Tibial artery (tissue), 4 donors: ENCODE measurements at regions not wholly inside any gene's neighbourhood (a gene's known extent, or its start where the extent isn't known, plus 50 kb on each side); places are given as distances from the start of the nearest gene placed in this dataset.

Experiments used
- DNase-seq, 2 donors: peaks; one replicate each; pipeline ENCODE4 v3.0.0-alpha.2; 2019
- H3K27ac ChIP-seq, 2 donors: fragments of 200-600 bp; sonication (generic) in 1 of 2; 1 replicate in 1 of 2; 2 replicates in 1 of 2; pipeline ENCODE4 v1.5.1; 2018 to 2019; ENCODE audit warnings: mild to moderate bottlenecking in 1 of 2
- H3K27me3 ChIP-seq, 2 donors: fragments of 200-600 bp; sonication (generic) in 1 of 2; one replicate each; pipeline versions ENCODE4 v1.5.1 to v1.6.0; 2016 to 2019
- H3K36me3 ChIP-seq, 3 donors: fragments of 200-600 bp; sonication (generic) in 2 of 3; one replicate each; pipeline ENCODE4 v1.5.1; 2016 to 2019; ENCODE audit warnings: mild to moderate bottlenecking in 2 of 3
- H3K4me1 ChIP-seq, 4 donors: fragments of 200-600 bp; sonication (generic) in 2 of 4; 1 replicate in 3 of 4; 2 replicates in 1 of 4; pipeline ENCODE4 v1.5.1; 2016 to 2019
- H3K4me3 ChIP-seq, 2 donors: fragments of 200-600 bp; sonication (generic) in 1 of 2; 1 replicate in 1 of 2; 2 replicates in 1 of 2; pipeline ENCODE4 v1.5.1; 2018 to 2019; ENCODE audit warnings: mild to moderate bottlenecking in 2 of 2
- H3K9me3 ChIP-seq, 3 donors: fragments of 200-600 bp; sonication (generic) in 1 of 3; one replicate each; pipeline ENCODE4 v1.5.1; 2016 to 2019
- intact Hi-C: fragments of 100-400 bp; cut with DNase I; formaldehyde crosslinking; loops from one replicate; pipeline ENCODE4 v1.15.0; 2023; ENCODE audit warnings: low total_unique reads
- TF ChIP-seq, protein P1 (sequence below), 2 experiments: fragments of 200-600 bp in 1 of 2; fragments of 450-650 bp in 1 of 2; IDR thresholded peaks; one replicate each; pipeline ENCODE4 v1.5.1; 2017 to 2019; ENCODE audit warnings: antibody characterized with exemption in 2 of 2, mild to moderate bottlenecking in 1 of 2, moderate library complexity in 1 of 2

DNA sequence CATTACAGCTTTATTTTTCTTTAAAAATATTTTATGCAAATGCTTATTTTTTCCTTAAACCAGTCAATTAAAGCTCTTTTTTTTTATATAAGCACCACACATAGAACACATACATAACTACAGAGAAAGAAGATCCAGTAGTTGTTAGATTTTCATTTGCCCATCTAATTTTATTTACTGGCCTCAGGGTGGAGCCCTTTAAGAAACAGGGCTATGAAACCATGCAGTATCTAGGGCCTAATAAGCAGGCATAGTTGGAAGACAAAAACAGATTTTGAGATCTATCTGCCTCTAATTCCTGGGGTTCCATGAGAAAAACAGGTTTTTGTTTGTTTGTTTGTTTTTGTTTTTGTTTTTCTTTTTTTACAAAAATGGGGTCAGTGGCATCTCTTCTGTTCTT is 120.6 kb downstream of the BCHE start:
- H3K9me3 ChIP-seq, result no peaks in the 10 kb centered on the region
- H3K36me3 ChIP-seq, result no peaks in the 10 kb centered on the region
- intact Hi-C loops, result no loop called here
- no peak for DNase-seq
- H3K27ac ChIP-seq, result no peak overlapping the region
- H3K27me3 ChIP-seq, result no peaks in the 10 kb centered on the region
- no peaks in the 10 kb centered on the region for H3K4me1 ChIP-seq
- H3K4me3 ChIP-seq, result no peak overlapping the region
- TF ChIP-seq, protein P1, sequence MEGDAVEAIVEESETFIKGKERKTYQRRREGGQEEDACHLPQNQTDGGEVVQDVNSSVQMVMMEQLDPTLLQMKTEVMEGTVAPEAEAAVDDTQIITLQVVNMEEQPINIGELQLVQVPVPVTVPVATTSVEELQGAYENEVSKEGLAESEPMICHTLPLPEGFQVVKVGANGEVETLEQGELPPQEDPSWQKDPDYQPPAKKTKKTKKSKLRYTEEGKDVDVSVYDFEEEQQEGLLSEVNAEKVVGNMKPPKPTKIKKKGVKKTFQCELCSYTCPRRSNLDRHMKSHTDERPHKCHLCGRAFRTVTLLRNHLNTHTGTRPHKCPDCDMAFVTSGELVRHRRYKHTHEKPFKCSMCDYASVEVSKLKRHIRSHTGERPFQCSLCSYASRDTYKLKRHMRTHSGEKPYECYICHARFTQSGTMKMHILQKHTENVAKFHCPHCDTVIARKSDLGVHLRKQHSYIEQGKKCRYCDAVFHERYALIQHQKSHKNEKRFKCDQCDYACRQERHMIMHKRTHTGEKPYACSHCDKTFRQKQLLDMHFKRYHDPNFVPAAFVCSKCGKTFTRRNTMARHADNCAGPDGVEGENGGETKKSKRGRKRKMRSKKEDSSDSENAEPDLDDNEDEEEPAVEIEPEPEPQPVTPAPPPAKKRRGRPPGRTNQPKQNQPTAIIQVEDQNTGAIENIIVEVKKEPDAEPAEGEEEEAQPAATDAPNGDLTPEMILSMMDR (IDR thresholded peaks at IDR 0.05), result no peak

DNA sequence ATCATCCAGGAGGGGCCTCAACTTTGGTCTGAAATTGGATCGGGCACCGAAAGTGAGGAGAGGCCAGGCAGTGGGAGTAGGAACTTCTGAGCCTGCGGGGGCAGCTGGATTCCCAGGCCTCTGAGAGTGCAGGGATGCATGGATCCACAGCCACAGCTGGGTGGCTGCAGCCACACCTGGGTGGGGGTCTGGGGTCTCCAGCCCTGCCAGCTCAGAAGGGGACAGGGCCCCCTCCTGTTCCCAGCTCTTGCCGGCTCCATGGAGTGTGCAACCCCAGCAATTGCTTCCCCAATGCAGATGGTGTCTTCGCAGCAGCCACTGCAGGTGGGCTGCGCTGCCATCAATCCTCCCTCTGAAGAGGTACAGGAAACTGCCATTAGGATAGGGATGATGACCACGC is 123.7 kb downstream of the BCHE start:
- no peaks in the 10 kb centered on the region for H3K27me3 ChIP-seq
- H3K4me3 ChIP-seq, result no peak overlapping the region
- intact Hi-C loops, result no loop called here
- no peak overlapping the region for H3K27ac ChIP-seq
- no peaks in the 10 kb centered on the region for H3K36me3 ChIP-seq
- no peaks in the 10 kb centered on the region for H3K4me1 ChIP-seq
- TF ChIP-seq, protein P1 (IDR thresholded peaks at IDR 0.05), result no peak
- no peak for DNase-seq
- no peaks in the 10 kb centered on the region for H3K9me3 ChIP-seq

DNA sequence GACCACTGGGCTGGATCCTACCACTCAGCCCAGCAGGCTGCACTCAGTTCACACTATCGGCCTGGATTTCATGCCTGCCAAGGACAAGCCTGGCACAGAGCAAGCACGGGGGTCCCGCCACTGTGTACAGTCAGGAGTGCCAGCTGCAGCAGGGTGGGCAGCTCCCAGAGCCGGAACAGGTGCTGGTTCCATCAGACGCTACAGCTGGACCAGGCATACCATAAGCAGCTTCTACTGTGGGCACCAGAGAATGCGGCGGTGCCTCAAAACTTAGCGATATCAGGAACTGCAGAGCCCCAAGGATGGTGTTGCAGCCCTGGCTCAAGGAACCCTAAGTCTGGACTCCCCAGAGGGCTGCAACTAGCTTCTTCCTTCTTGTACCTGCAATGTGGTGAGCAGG is 124.8 kb downstream of the BCHE start:
- TF ChIP-seq, protein P1 (IDR thresholded peaks at IDR 0.05), result no peak
- H3K27ac ChIP-seq, result no peak overlapping the region
- H3K4me3 ChIP-seq, result no peak overlapping the region
- H3K9me3 ChIP-seq, result no peaks in the 10 kb centered on the region
- DNase-seq, result no peak
- no peaks in the 10 kb centered on the region for H3K36me3 ChIP-seq
- intact Hi-C loops, result no loop called here
- H3K4me1 ChIP-seq, result no peaks in the 10 kb centered on the region
- H3K27me3 ChIP-seq, result no peaks in the 10 kb centered on the region

DNA sequence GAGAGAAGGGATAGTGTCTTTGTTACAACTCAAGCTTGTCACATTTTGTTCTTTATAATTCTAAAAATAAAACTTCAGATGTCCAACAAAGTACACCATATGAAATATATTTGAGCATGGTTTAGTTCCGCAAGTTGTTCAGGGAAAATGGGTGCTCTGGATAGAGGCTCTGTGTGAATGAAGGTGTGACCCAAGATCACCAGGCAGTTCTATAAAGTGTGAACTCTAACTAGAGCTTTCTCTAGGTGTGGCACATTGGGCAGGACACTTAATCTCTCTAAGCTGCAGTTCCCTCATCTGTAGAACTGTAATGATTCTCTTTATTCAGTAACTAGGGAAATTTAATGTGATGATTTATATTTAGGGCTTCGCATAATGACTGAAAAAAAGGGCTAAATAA is 139.3 kb downstream of the BCHE start:
- peaks cover 0 to 1% (median 0%) of the 10 kb centered on the region in 3 donors for H3K9me3 ChIP-seq
- H3K27me3 ChIP-seq, result no peaks in the 10 kb centered on the region
- no peak for DNase-seq
- H3K4me1 ChIP-seq, result no peaks in the 10 kb centered on the region
- intact Hi-C loops, result no loop called here
- no peak overlapping the region for H3K27ac ChIP-seq
- TF ChIP-seq, protein P1 (IDR thresholded peaks at IDR 0.05), result no peak
- H3K4me3 ChIP-seq, result no peak overlapping the region
- no peaks in the 10 kb centered on the region for H3K36me3 ChIP-seq

DNA sequence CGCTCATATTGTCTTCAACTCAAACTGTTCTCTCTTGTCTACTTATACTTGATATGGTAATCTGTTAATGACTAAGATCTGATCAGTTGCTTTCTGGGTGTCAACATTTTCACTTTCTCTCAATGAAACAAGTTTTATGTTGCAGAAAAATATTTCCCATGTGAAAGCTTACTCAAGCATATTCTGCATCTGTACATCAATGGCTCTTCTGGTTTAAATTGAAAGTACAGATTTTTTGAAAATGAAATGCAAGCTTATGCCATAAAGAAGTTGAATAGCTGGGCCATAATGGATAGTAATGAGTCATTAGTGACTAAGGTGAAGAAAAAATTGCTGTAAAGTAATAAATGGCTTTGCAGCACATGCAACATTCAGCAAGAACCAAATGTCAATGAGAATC is 140.7 kb downstream of the BCHE start:
- DNase-seq, result no peak
- TF ChIP-seq, protein P1 (IDR thresholded peaks at IDR 0.05), result no peak
- Histone ChIP-seq H3K27ac (no peak overlapping the region), H3K27me3 (no peaks in the 10 kb centered on the region), H3K4me3 (no peak overlapping the region), H3K4me1 (no peaks in the 10 kb centered on the region), H3K9me3 (peaks cover 0 to 11% (median 0%) of the 10 kb centered on the region in 3 donors), H3K36me3 (no peaks in the 10 kb centered on the region)
- intact Hi-C loops, result no loop called here

DNA sequence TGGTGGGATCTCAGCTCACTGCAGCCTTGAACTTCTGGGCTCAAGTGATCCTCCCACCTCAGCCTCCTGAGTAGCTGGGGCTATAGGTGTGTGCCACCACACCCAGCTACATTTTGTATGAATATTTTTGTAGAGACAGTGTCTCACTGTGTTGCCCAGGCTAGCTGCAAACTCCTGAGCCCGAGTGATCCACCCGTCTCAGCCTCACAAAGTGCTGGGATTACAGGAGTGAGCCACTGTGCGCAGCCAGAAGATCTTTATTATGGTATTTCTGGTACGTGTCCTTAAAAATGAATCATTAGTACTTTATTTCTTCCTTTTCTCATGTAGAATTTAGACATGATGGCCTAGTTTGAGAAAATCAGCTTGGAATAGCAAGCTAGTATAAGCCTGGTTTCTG is 153.3 kb downstream of the BCHE start:
- intact Hi-C loops, result no loop called here
- Histone ChIP-seq H3K27ac (no peak overlapping the region), H3K36me3 (no peaks in the 10 kb centered on the region), H3K4me1 (no peaks in the 10 kb centered on the region), H3K9me3 (no peaks in the 10 kb centered on the region), H3K4me3 (no peak overlapping the region), H3K27me3 (no peaks in the 10 kb centered on the region)
- no peak for DNase-seq
- TF ChIP-seq, protein P1 (IDR thresholded peaks at IDR 0.05), result no peak
